Breast epithelium (tissue), 4 donors: ENCODE measurements at regions not wholly inside any gene's neighbourhood (a gene's known extent, or its start where the extent isn't known, plus 50 kb on each side); places are given as distances from the start of the nearest gene placed in this dataset.

Experiments
- DNase-seq, 2 donors: peaks; one replicate each; pipeline ENCODE4 v3.0.0-alpha.2; 2019; ENCODE audit warnings: low spot score in 2 of 2
- H3K27ac ChIP-seq, 2 donors: fragments of 200-600 bp; sonication (generic) in 1 of 2; one replicate each; pipeline ENCODE4 v1.5.1; 2016 to 2019; ENCODE audit warnings: mild to moderate bottlenecking in 1 of 2
- H3K27me3 ChIP-seq, 2 donors: fragments of 200-600 bp; sonication (generic) in 1 of 2; one replicate each; pipeline versions ENCODE4 v1.5.1 to v1.6.0; 2017 to 2019; ENCODE audit warnings: control low read depth in 1 of 2, mild to moderate bottlenecking in 1 of 2
- H3K36me3 ChIP-seq: fragments of 200-600 bp; one replicate; pipeline ENCODE4 v1.5.1; 2019
- H3K4me1 ChIP-seq, 2 donors: fragments of 200-600 bp; sonication (generic); one replicate each; pipeline ENCODE4 v1.5.1; 2016 to 2019; ENCODE audit warnings: control low read depth in 1 of 2
- H3K4me3 ChIP-seq, 3 donors: fragments of 200-600 bp; sonication (generic); 1 replicate in 2 of 3; 2 replicates in 1 of 3; pipeline ENCODE4 v1.5.1; 2016 to 2019; ENCODE audit warnings: mild to moderate bottlenecking in 3 of 3, moderate library complexity in 2 of 3
- H3K9me3 ChIP-seq, 2 donors: fragments of 200-600 bp; sonication (generic) in 1 of 2; one replicate each; pipeline ENCODE4 v1.5.1; 2016 to 2019; ENCODE audit warnings: control low read depth in 1 of 2
- CTCF ChIP-seq, 3 donors: fragments of 450-650 bp; IDR thresholded peaks; one replicate each; pipeline ENCODE4 v1.5.1; 2016 to 2017; ENCODE audit warnings: antibody characterized with exemption in 3 of 3, mild to moderate bottlenecking in 3 of 3, moderate library complexity in 3 of 3
- POLR2A ChIP-seq: fragments of 450-650 bp; IDR thresholded peaks from one replicate; pipeline ENCODE4 v1.6.1; 2016; ENCODE audit warnings: antibody characterized with exemption, mild to moderate bottlenecking, moderate library complexity
- POLR2AphosphoS5 ChIP-seq, 3 donors: sonication (generic); formaldehyde crosslinking; IDR thresholded peaks; one replicate each; pipeline ENCODE4 v1.6.1; 2017; ENCODE audit warnings: antibody characterized with exemption in 3 of 3
- intact Hi-C: fragments of 100-400 bp; cut with DNase I; formaldehyde crosslinking; loops from one replicate; pipeline ENCODE4 v1.15.1; 2023; ENCODE audit warnings: low total_unique reads

DNA sequence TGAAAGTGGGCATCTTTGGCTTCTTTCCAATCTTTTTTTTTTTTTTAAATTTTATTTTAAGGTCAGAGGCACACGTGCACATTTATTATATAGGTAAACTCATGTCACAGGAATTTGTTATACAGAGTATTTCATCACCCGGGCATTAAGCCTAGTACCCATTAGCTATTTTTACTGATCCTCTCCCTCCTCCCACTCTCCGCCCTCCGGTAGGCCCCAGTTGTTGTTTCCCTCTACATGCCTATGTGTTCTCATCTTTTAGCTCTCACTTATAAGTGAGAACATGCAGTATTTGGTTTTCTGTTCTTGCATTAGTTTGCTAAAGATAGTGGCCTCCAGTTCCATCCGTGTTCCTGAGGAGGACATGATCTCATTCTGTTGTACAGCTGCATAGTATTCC lies 108.5 kb downstream of the CYB561 start:
- H3K36me3 ChIP-seq = no peaks in the 10 kb centered on the region
- H3K27ac ChIP-seq = no peak overlapping the region
- DNase-seq = no peak
- H3K4me3 ChIP-seq = no peak overlapping the region
- intact Hi-C loops = no loop called here
- no peaks in the 10 kb centered on the region for H3K4me1 ChIP-seq
- TF ChIP-seq CTCF (IDR thresholded peaks at IDR 0.05) = no peak
- no peak for TF ChIP-seq POLR2A
- no peak for TF ChIP-seq POLR2AphosphoS5 (IDR thresholded peaks at IDR 0.05)
- H3K9me3 ChIP-seq = no peaks in the 10 kb centered on the region
- no peaks in the 10 kb centered on the region for H3K27me3 ChIP-seq

GRCh38 chr17:63338272-63338671 lies 107.8 kb downstream of the CYB561 start:
- no peak for TF ChIP-seq CTCF (IDR thresholded peaks at IDR 0.05)
- no peak for TF ChIP-seq POLR2AphosphoS5 (IDR thresholded peaks at IDR 0.05)
- no peak for TF ChIP-seq POLR2A
- H3K27ac ChIP-seq = no peak overlapping the region
- H3K4me3 ChIP-seq = no peak overlapping the region
- no peaks in the 10 kb centered on the region for H3K9me3 ChIP-seq
- no peaks in the 10 kb centered on the region for H3K4me1 ChIP-seq
- intact Hi-C loops = no loop called here
- no peaks in the 10 kb centered on the region for H3K27me3 ChIP-seq
- no peak for DNase-seq
- H3K36me3 ChIP-seq = no peaks in the 10 kb centered on the region

DNA sequence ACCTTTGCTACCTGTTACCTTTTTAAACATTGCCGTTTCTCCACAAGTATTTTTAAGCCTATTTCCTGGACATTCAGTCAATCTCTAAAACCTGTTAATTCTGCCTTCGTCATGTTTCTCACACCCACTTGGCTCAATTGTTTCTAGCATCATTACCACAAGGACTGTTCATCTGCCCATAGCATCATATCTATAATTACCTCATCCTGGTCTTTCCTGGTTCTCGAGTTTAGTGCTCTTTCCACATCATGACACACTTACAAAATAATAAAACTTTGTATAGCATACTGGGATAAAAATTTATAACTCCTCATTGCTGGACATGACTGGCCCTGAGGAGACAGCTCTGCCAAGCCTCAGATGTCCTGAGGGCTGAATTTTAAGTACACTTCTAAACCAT lies 104.8 kb downstream of the CYB561 start:
- H3K4me3 ChIP-seq = no peak overlapping the region
- no peaks in the 10 kb centered on the region for H3K4me1 ChIP-seq
- H3K27ac ChIP-seq = no peak overlapping the region
- H3K36me3 ChIP-seq = no peaks in the 10 kb centered on the region
- H3K9me3 ChIP-seq = no peaks in the 10 kb centered on the region
- H3K27me3 ChIP-seq = no peaks in the 10 kb centered on the region
- TF ChIP-seq CTCF (IDR thresholded peaks at IDR 0.05) (no peak), POLR2A (no peak), POLR2AphosphoS5 (IDR thresholded peaks at IDR 0.05) (no peak)
- DNase-seq = no peak
- intact Hi-C loops = no loop called here

DNA sequence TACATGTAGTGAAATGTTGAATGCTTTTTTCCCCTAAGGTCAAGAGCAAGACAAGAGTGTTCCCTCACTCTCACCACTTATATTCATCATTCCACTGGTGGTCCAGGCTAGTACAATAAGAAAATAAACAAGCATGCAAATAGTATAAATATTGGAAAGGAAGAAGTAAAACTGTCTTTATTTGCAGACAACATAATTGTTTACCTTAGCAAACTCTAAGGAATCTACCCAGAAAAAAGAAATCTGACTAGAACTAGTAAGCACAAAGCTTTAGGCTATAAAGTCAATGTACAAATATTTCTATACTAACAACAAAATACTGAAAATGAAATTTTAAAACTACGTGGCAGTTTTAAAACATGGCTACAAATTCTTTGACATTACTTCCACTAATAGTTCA lies 101.7 kb downstream of the CYB561 start:
- H3K9me3 ChIP-seq = no peaks in the 10 kb centered on the region
- DNase-seq = no peak
- intact Hi-C loops = no loop called here
- H3K27ac ChIP-seq = no peak overlapping the region
- no peak overlapping the region for H3K4me3 ChIP-seq
- H3K36me3 ChIP-seq = no peaks in the 10 kb centered on the region
- no peaks in the 10 kb centered on the region for H3K27me3 ChIP-seq
- no peak for TF ChIP-seq POLR2A
- no peak for TF ChIP-seq POLR2AphosphoS5 (IDR thresholded peaks at IDR 0.05)
- TF ChIP-seq CTCF (IDR thresholded peaks at IDR 0.05) = no peak
- H3K4me1 ChIP-seq = no peaks in the 10 kb centered on the region

- intact Hi-C loops = no loop called here
- Histone ChIP-seq H3K27me3 (no peaks in the 10 kb centered on the region), H3K4me3 (no peak overlapping the region), H3K36me3 (no peaks in the 10 kb centered on the region), H3K9me3 (no peaks in the 10 kb centered on the region), H3K4me1 (no peaks in the 10 kb centered on the region), H3K27ac (no peak overlapping the region)
- no peak for TF ChIP-seq POLR2A
- TF ChIP-seq POLR2AphosphoS5 (IDR thresholded peaks at IDR 0.05) = no peak
- TF ChIP-seq CTCF (IDR thresholded peaks at IDR 0.05) = no peak
- DNase-seq = no peak
Observed at GRCh38 chr17:63345611-63346010, 100.5 kb downstream of the CYB561 start.
